Mesendoderm (in vitro differentiated cells): ENCODE measurements at regions not wholly inside any gene's neighbourhood (a gene's known extent, or its start where the extent isn't known, plus 50 kb on each side); places are given as distances from the start of the nearest gene placed in this dataset.

Experiments used
- DNase-seq: peaks from one replicate; pipeline ENCODE4 v3.0.0; 2013
- H2AK5ac ChIP-seq: 2 replicates; pipeline ENCODE4 v1.6.1; 2013; ENCODE audit warnings: low read length, inconsistent platforms
- H2BK120ac ChIP-seq: 2 replicates; pipeline ENCODE4 v1.6.1; 2013; ENCODE audit warnings: low read depth, mild to moderate bottlenecking, low read length, moderate library complexity, mixed read lengths
- H2BK15ac ChIP-seq: replicated peaks from 2 replicates; pipeline ENCODE4 v1.6.1; 2013; ENCODE audit warnings: low read depth, mild to moderate bottlenecking, moderate library complexity
- H2BK5ac ChIP-seq: 2 replicates; pipeline ENCODE4 v1.6.1; 2013; ENCODE audit warnings: low read length, inconsistent platforms
- H3K18ac ChIP-seq: 2 replicates; pipeline ENCODE4 v1.6.1; 2013; ENCODE audit warnings: mild to moderate bottlenecking, low read length, mixed read lengths
- H3K23ac ChIP-seq: one replicate; pipeline ENCODE4 v1.6.1; 2013; ENCODE audit warnings: low read length
- H3K27ac ChIP-seq: 2 replicates; pipeline ENCODE4 v1.5.1; 2013; ENCODE audit warnings: low read depth, mild to moderate bottlenecking, inconsistent platforms, low read length, moderate library complexity
- H3K27me3 ChIP-seq: 2 replicates; pipeline ENCODE4 v1.6.1; 2013; ENCODE audit warnings: low read length, control low read depth, mild to moderate bottlenecking, inconsistent platforms; ENCODE audit not compliant: insufficient read depth, poor library complexity
- H3K36me3 ChIP-seq: 2 replicates; pipeline ENCODE4 v1.6.1; 2013; ENCODE audit warnings: low read length, inconsistent platforms; ENCODE audit not compliant: control insufficient read depth, insufficient read depth
- H3K4ac ChIP-seq: one replicate; pipeline ENCODE4 v1.6.1; 2013; ENCODE audit warnings: low read depth, mild to moderate bottlenecking, low read length, moderate library complexity
- H3K4me1 ChIP-seq: 2 replicates; pipeline ENCODE4 v1.6.1; 2013; ENCODE audit warnings: low read depth, low read length, inconsistent platforms; ENCODE audit not compliant: control insufficient read depth
- H3K4me2 ChIP-seq: 2 replicates; pipeline ENCODE4 v1.6.1; 2013; ENCODE audit warnings: low read length
- H3K4me3 ChIP-seq: 2 replicates; pipeline ENCODE4 v1.5.1; 2013; ENCODE audit warnings: mild to moderate bottlenecking, low read length
- H3K56ac ChIP-seq: one replicate; pipeline ENCODE4 v1.6.1; 2013; ENCODE audit warnings: low read length
- H3K79me1 ChIP-seq: 2 replicates; pipeline ENCODE4 v1.6.1; 2013; ENCODE audit warnings: low read length, inconsistent platforms
- H3K79me2 ChIP-seq: 2 replicates; pipeline ENCODE4 v1.6.1; 2013; ENCODE audit warnings: mild to moderate bottlenecking, low read length; ENCODE audit not compliant: control insufficient read depth, insufficient read depth
- H3K9ac ChIP-seq: 2 replicates; pipeline ENCODE4 v1.6.1; 2013; ENCODE audit warnings: low read length, inconsistent platforms
- H4K5ac ChIP-seq: one replicate; pipeline ENCODE4 v1.6.1; 2013; ENCODE audit warnings: low read length
- H4K8ac ChIP-seq: one replicate; pipeline ENCODE4 v1.6.1; 2013; ENCODE audit warnings: low read depth, mild to moderate bottlenecking, control low read depth, low read length, moderate library complexity
- WGBS: extraction: QIAGEN DNeasy Blood & Tissue Kit; methylation state at CpG from one replicate; pipeline ENCODE4 v1.1.7; 2013; ENCODE audit warnings: low lambda C conversion rate, missing lambda C conversion rate; ENCODE audit not compliant: insufficient coverage; ENCODE audit errors: extremely low coverage; 5-methylcytosine and 5-hydroxymethylcytosine counted together

DNA sequence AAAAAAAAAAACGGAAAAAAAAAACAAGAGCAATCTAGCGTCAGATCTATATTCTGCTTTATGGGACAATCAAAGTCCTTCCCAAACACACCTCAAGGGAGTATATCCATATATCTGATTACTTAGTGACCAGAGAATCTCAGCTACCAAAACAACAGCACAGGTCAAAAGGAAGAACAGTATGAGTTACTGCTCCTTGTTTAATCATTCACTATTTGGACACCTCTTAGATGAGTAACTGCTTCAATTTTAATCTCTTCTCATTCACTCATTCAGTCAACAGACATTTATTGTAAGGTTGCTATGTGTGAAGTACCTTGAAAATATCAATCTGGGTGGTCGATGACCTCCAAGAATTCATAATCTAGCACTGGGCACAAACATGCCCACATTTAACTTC is 193.2 kb downstream of the IRS2 start:
- no peak for DNase-seq
- no CpG with 5 or more reads among the region's 3 CpGs for WGBS
- no peak overlapping the region for H3K56ac ChIP-seq
- no peak overlapping the region for H4K8ac ChIP-seq
- no peaks in the 10 kb centered on the region for H3K36me3 ChIP-seq
- H3K4ac ChIP-seq: no peak overlapping the region
- H3K27ac ChIP-seq: no peak overlapping the region
- H2BK120ac ChIP-seq: no peak overlapping the region
- no peak overlapping the region for H3K23ac ChIP-seq
- no peak overlapping the region for H3K9ac ChIP-seq
- H3K27me3 ChIP-seq: no peaks in the 10 kb centered on the region
- H3K4me1 ChIP-seq: no peaks in the 10 kb centered on the region
- H3K4me2 ChIP-seq: no peak overlapping the region
- no peak overlapping the region for H2BK5ac ChIP-seq
- H2AK5ac ChIP-seq: no peak overlapping the region
- no peak overlapping the region for H2BK15ac ChIP-seq
- no peak overlapping the region for H3K18ac ChIP-seq
- H3K79me1 ChIP-seq: no peaks in the 10 kb centered on the region
- no peak overlapping the region for H4K5ac ChIP-seq
- no peaks in the 10 kb centered on the region for H3K79me2 ChIP-seq
- H3K4me3 ChIP-seq: no peak overlapping the region

DNA sequence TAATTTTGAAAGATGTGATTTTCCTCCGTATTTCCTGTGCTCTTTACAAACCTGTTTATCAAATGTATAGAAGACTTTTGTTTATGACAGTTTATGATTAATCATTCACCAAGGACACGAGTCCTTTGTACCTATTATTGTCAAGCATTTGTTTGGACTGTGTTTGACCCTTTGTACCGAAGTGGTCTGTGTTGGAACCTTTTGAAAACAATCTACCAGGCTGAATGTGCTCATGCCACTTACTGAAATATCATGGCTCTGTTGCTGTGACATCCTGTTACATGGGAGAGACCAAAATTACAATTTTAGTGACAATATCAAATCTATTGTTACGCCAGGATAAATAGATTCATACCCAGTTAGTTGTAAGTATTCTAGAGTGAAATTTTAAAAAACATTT is 193.6 kb downstream of the IRS2 start:
- no CpG with 5 or more reads among the region's 4 CpGs for WGBS
- no peaks in the 10 kb centered on the region for H3K4me1 ChIP-seq
- no peak overlapping the region for H3K4ac ChIP-seq
- H3K79me1 ChIP-seq: no peaks in the 10 kb centered on the region
- H2BK15ac ChIP-seq: no peak overlapping the region
- no peak overlapping the region for H2AK5ac ChIP-seq
- no peaks in the 10 kb centered on the region for H3K36me3 ChIP-seq
- H3K79me2 ChIP-seq: no peaks in the 10 kb centered on the region
- H4K5ac ChIP-seq: no peak overlapping the region
- H3K56ac ChIP-seq: no peak overlapping the region
- no peak overlapping the region for H2BK120ac ChIP-seq
- H3K27ac ChIP-seq: no peak overlapping the region
- H3K4me3 ChIP-seq: no peak overlapping the region
- no peak overlapping the region for H3K9ac ChIP-seq
- no peak for DNase-seq
- no peak overlapping the region for H3K4me2 ChIP-seq
- H3K18ac ChIP-seq: no peak overlapping the region
- no peaks in the 10 kb centered on the region for H3K27me3 ChIP-seq
- no peak overlapping the region for H3K23ac ChIP-seq
- H4K8ac ChIP-seq: no peak overlapping the region
- no peak overlapping the region for H2BK5ac ChIP-seq

DNA sequence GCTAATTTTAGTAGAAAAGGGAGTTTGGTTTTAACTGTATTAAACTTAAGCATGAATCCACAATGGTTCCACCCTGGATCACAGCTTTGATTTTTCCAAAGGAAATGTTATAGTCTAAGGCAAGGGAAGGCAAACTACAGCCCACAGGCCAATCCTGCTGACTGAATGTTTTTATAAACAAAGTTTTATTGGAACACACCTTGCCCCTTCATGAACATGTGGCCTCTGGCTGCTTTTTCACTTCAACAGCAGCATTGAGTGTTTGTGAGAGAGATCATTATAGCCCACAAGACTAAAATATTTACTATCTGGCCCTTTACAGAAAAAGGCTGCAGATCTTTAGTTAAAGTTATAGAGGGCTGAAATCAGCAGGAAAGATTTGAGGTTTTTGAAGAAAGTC is 198.7 kb downstream of the IRS2 start:
- H3K18ac ChIP-seq: no peak overlapping the region
- no peak overlapping the region for H3K27ac ChIP-seq
- H4K5ac ChIP-seq: no peak overlapping the region
- H2BK15ac ChIP-seq: no peak overlapping the region
- no peaks in the 10 kb centered on the region for H3K79me2 ChIP-seq
- H2BK5ac ChIP-seq: no peak overlapping the region
- H3K4ac ChIP-seq: no peak overlapping the region
- no peak for DNase-seq
- no peak overlapping the region for H3K4me3 ChIP-seq
- no peak overlapping the region for H2BK120ac ChIP-seq
- H3K56ac ChIP-seq: no peak overlapping the region
- no peaks in the 10 kb centered on the region for H3K36me3 ChIP-seq
- no peak overlapping the region for H3K23ac ChIP-seq
- H3K27me3 ChIP-seq: no peaks in the 10 kb centered on the region
- no peak overlapping the region for H4K8ac ChIP-seq
- no peak overlapping the region for H2AK5ac ChIP-seq
- H3K9ac ChIP-seq: no peak overlapping the region
- peaks cover 4% of the 10 kb centered on the region for H3K4me1 ChIP-seq
- no peaks in the 10 kb centered on the region for H3K79me1 ChIP-seq
- H3K4me2 ChIP-seq: no peak overlapping the region

DNA sequence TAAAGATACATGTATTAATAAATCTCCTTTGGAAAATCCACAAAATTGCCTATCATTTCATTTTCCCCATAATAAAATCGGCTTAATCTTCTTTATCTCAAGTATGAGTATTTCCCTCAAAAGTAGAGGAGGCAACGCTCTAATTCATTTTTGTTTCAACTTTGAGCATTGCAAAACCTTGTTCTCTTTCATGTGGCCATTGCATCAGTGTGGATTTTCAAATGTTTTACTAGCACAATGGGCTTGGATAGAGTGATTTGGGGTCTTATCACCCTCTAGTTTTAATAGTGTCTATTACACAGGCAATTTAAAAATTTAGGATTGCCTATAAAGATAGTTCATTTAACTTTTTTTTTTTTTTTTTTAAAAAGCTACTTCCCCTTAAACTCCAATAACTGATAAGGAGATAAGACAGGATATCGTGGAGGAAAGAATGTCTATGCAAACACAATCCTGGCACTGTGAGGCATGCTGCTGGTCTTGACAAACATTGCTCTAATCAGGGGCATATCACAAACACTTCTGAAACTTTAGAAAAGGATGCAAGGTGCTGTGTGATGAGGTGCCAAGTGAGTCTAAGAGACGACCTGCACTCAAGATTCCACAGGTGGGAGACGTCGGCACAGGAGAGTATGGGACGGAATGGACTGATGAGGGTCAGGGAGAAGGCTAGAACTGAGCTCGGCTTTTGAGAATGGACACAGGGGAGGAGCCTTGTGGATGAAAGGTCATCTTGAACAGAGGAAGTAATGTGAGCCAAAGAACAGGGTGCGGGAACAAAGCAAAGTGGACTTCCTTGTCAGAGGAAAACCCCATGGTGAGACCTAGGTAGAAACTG is 199.7 kb downstream of the IRS2 start:
- Histone ChIP-seq H3K79me2 (no peaks in the 10 kb centered on the region), H2BK5ac (no peak overlapping the region), H2BK120ac (no peak overlapping the region), H3K23ac (no peak overlapping the region), H3K4me1 (peaks cover 4% of the 10 kb centered on the region), H3K9ac (no peak overlapping the region), H3K36me3 (no peaks in the 10 kb centered on the region), H3K4ac (no peak overlapping the region), H3K56ac (no peak overlapping the region), H3K79me1 (no peaks in the 10 kb centered on the region), H3K27ac (no peak overlapping the region), H3K4me2 (no peak overlapping the region), H3K18ac (no peak overlapping the region), H2BK15ac (no peak overlapping the region), H3K4me3 (no peak overlapping the region), H3K27me3 (no peaks in the 10 kb centered on the region), H2AK5ac (no peak overlapping the region), H4K8ac (no peak overlapping the region), H4K5ac (no peak overlapping the region)
- DNase-seq: peak; percentile 61
- WGBS: no CpG with 5 or more reads among the region's 9 CpGs

DNA sequence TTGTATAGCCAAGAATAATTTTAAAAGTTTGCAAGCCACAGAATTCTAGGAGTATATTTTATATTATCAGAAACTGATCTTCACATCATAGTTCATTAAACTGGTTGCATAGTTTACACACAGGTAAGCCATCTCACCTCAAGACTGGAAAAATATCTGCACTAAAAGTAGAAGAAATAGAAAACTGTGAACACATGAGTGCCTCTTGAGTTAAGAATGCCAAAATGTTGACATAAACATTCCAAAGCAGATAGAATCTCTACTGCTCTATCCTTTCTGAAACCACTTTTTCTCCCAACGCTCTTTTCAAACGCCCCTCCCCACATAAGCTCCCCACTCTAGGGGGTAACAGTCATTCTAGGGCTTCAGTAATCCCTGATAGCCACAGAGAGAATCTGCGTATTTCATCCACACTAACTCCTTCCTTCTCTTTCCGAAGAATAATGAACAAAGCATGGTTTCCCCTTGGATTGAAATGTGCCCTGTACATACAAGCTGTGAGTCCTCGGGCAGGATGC is 201.5 kb downstream of the IRS2 start:
- no peak overlapping the region for H3K23ac ChIP-seq
- H3K79me1 ChIP-seq: no peaks in the 10 kb centered on the region
- H3K27ac ChIP-seq: no peak overlapping the region
- H3K79me2 ChIP-seq: no peaks in the 10 kb centered on the region
- no peak overlapping the region for H2BK5ac ChIP-seq
- no peak overlapping the region for H2BK15ac ChIP-seq
- no peak overlapping the region for H3K4me2 ChIP-seq
- H2AK5ac ChIP-seq: no peak overlapping the region
- no peak overlapping the region for H3K56ac ChIP-seq
- H4K8ac ChIP-seq: no peak overlapping the region
- no peak overlapping the region for H3K4ac ChIP-seq
- H3K36me3 ChIP-seq: no peaks in the 10 kb centered on the region
- no peak overlapping the region for H4K5ac ChIP-seq
- H3K4me1 ChIP-seq: peaks cover 4% of the 10 kb centered on the region
- H2BK120ac ChIP-seq: no peak overlapping the region
- no peaks in the 10 kb centered on the region for H3K27me3 ChIP-seq
- DNase-seq: peak; percentile 76
- H3K4me3 ChIP-seq: no peak overlapping the region
- H3K9ac ChIP-seq: no peak overlapping the region
- WGBS: no CpG with 5 or more reads among the region's 5 CpGs
- no peak overlapping the region for H3K18ac ChIP-seq
